ENCODE measurements at regions not wholly inside any gene's neighbourhood (a gene's known extent, or its start where the extent isn't known, plus 50 kb on each side); places are given as distances from the start of the nearest gene placed in this dataset.
"Not testable (repeated sequence)": the region's sequence is repeated elsewhere in the genome, so short reads cannot be mapped to it uniquely, and the experiment has no call there.

GRCh38 chr14:85852123-85852522, 322.2 kb downstream of the FLRT2 start:
- intact Hi-C loops (cut with DNase I); DNase-seq (ENCODE audit: low spot score): not testable (repeated sequence)

- DNase-seq (ENCODE audit: low spot score); intact Hi-C loops (cut with DNase I): not testable (repeated sequence)
Observed at GRCh38 chr14:85830549-85830948, 300.6 kb downstream of the FLRT2 start.

DNA sequence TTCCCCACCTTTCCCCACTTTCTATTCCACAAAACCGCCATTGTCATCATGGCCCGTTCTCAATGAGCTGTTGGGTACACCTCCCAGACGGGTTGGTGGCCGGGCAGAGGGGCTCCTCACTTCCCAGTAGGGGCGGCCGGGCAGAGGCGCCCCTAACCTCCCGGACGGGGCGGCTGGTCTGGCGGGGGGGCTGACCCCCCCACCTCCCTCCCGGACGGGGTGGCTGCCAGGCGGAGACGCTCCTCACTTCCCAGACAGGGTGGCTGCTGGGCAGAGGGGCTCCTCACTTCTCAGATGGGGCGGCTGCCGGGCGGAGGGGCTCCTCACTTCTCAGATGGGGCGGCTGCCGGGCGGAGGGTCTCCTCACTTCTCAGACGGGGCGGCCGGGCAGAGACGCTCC, 299.7 kb downstream of the FLRT2 start:
- intact Hi-C loops (cut with DNase I): not testable (repeated sequence)

GRCh38 chr14:85824526-85824925, 294.6 kb downstream of the FLRT2 start:
- DNase-seq (ENCODE audit: low spot score): no peak
- intact Hi-C loops (cut with DNase I): no loop called here

More for the DNA sequence above, 299.7 kb downstream of the FLRT2 start:
- DNase-seq (ENCODE audit: low spot score): not testable (repeated sequence)

DNA sequence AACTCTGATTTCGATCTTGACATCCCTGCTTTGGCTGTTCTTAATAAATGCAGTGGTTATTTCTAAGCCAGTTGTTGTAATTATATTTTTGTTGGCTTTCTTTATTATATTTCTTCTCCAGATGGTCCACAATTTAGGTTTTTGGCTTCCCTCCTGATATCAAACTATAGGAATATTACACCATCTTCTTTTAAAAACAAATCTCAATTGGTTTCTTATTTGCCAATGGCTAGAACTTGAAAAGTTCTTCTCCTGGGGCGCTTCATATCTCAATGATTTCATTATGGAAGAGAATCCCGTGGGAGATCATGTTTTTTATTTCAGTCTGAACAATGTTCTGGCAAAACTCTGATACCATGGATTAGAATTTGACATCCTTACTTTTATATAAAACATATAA, 292.3 kb downstream of the FLRT2 start:
- no peak for DNase-seq (ENCODE audit: low spot score)
- intact Hi-C loops (cut with DNase I): no loop called here

DNA sequence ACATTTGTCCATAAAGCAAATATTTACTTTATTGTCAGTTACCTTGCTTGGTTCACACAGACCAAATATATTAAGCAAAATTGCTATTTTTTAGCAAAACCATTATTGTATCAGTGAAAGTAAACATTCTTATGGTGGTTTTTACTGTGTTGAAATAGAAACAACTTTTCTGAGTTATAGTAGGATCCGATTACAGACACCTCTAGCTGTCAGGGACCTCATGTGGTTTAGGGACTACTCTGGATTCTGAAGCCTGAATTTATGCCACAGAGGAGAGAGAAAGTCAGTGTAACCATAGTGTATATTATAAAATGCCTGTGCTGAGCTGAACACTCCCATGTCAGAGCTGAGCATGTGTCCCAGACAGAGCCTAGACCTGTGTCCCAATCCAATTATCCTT, 287.5 kb downstream of the FLRT2 start:
- no peak for DNase-seq (ENCODE audit: low spot score)
- intact Hi-C loops (cut with DNase I): no loop called here

GRCh38 chr14:85813040-85813439, 283.1 kb downstream of the FLRT2 start:
- no peak for DNase-seq (ENCODE audit: low spot score)
- intact Hi-C loops (cut with DNase I): no loop called here

GRCh38 chr14:85811340-85811739, 281.4 kb downstream of the FLRT2 start:
- DNase-seq (ENCODE audit: low spot score): no peak
- intact Hi-C loops (cut with DNase I): no loop called here

DNA sequence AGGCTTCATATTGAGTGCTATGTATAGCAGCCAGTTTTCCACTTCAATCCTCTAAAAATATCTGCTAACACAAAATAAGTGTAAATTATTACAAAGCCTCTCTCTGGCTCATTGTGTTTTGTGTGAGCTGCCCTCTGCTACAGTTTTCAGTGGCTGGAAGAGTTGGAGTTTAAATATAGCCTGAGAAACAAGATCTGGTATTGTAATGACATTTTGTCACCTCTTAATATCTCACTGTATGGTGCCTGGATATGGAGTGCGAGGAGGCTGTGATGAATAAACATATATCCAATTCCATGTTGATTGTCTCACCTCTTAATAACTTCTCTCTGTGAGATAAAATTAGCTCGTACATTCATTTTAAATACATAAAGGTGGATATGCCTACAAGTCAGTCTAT, 269.7 kb downstream of the FLRT2 start:
- no peak for DNase-seq (ENCODE audit: low spot score)
- intact Hi-C loops (cut with DNase I): no loop called here

- intact Hi-C loops (cut with DNase I): no loop called here
- DNase-seq (ENCODE audit: low spot score): no peak
Observed at GRCh38 chr14:85798856-85799255, 268.9 kb downstream of the FLRT2 start.

DNA sequence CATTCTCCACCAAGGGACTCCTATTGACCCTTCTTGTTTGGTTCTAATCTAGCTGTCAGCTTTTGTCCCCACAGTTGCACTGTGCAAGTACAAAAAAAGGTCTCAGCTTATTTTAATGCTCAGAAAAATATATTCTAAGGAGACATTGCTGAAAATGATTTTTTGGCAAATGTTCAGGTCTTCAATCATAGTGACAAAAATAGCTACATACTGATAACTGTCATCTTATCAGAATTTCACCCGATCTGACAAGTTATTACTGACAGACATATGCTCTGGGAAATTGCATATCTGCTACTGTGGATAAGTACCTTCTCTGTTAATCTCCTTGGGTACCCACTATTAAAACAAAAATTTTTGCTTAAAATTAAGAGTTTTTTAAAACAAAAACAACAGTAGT, 263.6 kb downstream of the FLRT2 start:
- DNase-seq (ENCODE audit: low spot score): no peak
- intact Hi-C loops (cut with DNase I): no loop called here

- intact Hi-C loops (cut with DNase I): no loop called here
- no peak for DNase-seq (ENCODE audit: low spot score)
Observed at GRCh38 chr14:85789506-85789905, 259.6 kb downstream of the FLRT2 start.

GRCh38 chr14:85788470-85789233, 258.7 kb downstream of the FLRT2 start:
- intact Hi-C loops (cut with DNase I): no loop called here
- no peak for DNase-seq (ENCODE audit: low spot score)

GRCh38 chr14:85766295-85766694, 236.4 kb downstream of the FLRT2 start:
- intact Hi-C loops (cut with DNase I): no loop called here
- DNase-seq (ENCODE audit: low spot score): no peak

- DNase-seq (ENCODE audit: low spot score): peak; percentile 79
- intact Hi-C loops (cut with DNase I): no loop called here
Observed at GRCh38 chr14:85764822-85765221, 234.9 kb downstream of the FLRT2 start.

DNA sequence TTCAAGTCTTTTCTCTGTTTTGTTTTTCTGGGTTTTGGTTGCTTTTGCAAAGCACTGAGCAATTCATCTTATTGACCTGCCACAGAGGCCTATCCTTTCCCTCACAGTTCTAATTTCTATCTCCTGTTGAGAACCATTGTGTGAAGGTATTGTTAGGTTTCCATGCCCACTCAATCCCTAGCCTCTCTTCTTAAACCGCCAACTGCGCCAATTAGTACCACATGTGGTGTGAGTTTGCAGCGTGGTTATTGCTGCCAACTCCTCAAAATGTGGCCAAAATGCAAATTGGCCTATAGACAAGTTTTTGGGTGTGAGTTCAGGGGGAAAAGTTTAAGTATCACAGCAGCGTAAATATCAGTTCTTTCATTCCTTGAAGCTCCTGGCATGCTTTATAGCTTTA, 232.6 kb downstream of the FLRT2 start:
- intact Hi-C loops (cut with DNase I): no loop called here
- DNase-seq (ENCODE audit: low spot score): no peak

DNA sequence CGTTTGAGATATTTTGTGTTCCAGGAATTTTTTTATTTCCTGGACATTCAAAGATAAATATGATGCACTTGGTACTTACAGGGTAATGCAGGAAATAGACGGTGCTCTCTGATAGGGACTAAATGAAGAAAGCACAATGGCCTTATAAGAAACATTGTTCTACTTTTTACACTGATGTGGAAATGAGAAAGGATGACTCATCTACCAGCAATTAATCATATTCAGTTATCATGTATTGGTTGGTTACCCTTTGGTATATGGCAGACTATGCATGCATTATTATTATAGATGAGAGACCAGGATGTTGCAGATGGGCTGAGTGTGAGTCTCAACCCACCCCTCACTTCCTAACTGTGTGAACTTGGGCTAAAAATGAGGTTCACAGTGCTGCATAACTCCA, 222.2 kb downstream of the FLRT2 start:
- intact Hi-C loops (cut with DNase I): loop anchor here in 1 of 2 donors (10.0 kb wide), 1 partner anchor 457 kb away; no protein-coding TSS in a partner anchor
- no peak for DNase-seq (ENCODE audit: low spot score)

GRCh38 chr14:85744573-85744972, 214.6 kb downstream of the FLRT2 start:
- DNase-seq (ENCODE audit: low spot score): no peak
- intact Hi-C loops (cut with DNase I): no loop called here

DNA sequence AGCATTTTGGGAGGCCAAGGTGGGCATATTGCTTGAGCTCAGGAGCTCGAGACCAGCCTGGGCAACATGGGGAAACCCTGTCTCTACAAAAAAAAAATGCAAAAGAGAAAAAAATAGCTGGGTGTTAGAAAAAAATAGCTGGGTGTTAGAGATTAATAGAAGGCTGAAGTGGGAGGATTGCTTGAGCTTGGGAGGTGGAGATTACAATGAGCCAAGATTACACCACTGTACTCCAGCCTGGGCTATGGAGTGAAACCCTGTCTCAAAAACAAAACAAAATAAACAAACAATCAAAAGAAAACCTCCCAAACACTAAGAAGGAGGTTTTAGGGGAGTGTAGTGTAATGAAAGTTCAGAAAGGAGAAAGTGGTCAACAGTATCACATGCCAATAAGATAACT, 202.1 kb downstream of the FLRT2 start:
- no peak for DNase-seq (ENCODE audit: low spot score)
- intact Hi-C loops (cut with DNase I): no loop called here

DNA sequence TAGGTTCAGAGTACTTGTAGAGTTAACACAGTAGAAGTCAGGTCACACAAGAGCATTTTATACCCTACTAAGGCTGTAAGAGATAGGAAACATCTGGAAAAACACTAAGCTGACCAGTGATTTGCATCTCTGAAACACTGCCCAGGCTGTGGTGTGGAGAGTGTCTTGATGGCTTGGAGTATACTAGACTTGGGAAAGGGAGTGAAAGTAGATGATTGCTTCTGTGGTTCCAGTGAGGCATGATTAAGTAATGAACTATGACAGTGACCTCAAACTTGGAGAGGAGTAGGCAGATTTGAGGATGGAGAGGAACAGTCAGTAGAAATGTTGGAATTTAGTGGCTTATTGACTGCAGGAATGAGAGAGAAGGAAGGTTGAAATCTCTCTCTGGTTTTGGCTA, 201.2 kb downstream of the FLRT2 start:
- intact Hi-C loops (cut with DNase I): no loop called here
- no peak for DNase-seq (ENCODE audit: low spot score)

- DNase-seq (ENCODE audit: low spot score): no peak
- intact Hi-C loops (cut with DNase I): no loop called here
Observed at GRCh38 chr14:85728476-85729065, 198.6 kb downstream of the FLRT2 start.

Data from posterior vena cava (tissue), 2 donors.